ENCODE measurements at regions not wholly inside any gene's neighbourhood (a gene's known extent, or its start where the extent isn't known, plus 50 kb on each side); places are given as distances from the start of the nearest gene placed in this dataset.

- TF ChIP-seq POLR2AphosphoS5 (IDR thresholded peaks at IDR 0.05; ENCODE audit: low read depth, low read length) = no peak
- TF ChIP-seq SIN3A (IDR thresholded peaks at IDR 0.05; ENCODE audit: borderline replicate concordance, insufficient read depth, low read length) = no peak
Observed at GRCh38 chr7:35528381-35528977, 166.5 kb downstream of the HERPUD2 start.
